Loucy (cell line): ENCODE measurements at regions not wholly inside any gene's neighbourhood (a gene's known extent, or its start where the extent isn't known, plus 50 kb on each side); places are given as distances from the start of the nearest gene placed in this dataset.

Experiments
- CTCF ChIP-seq: fragments of 200-600 bp; sonication (generic); conservative IDR thresholded peaks from 2 replicates; pipeline ENCODE4 v1.5.1; 2014; ENCODE audit warnings: mild to moderate bottlenecking, antibody characterized with exemption, low read length
- EZH2phosphoT487 ChIP-seq: fragments of 200-600 bp; IDR thresholded peaks from 2 replicates; pipeline ENCODE4 v1.6.1; 2018; ENCODE audit warnings: antibody characterized with exemption, mild to moderate bottlenecking, moderate library complexity, borderline replicate concordance

GRCh38 chr20:43397147-43397546, 60.5 kb upstream of the SRSF6 start:
- TF ChIP-seq CTCF (no peak), EZH2phosphoT487 (no peak)
